HG02610 (cell line): ENCODE measurements at regions not wholly inside any gene's neighbourhood (a gene's known extent, or its start where the extent isn't known, plus 50 kb on each side); places are given as distances from the start of the nearest gene placed in this dataset.
"Not testable (repeated sequence)": the region's sequence is repeated elsewhere in the genome, so short reads cannot be mapped to it uniquely, and the experiment has no call there.

Experiments used
- ATAC-seq: cut with Tn5 transposase; IDR thresholded peaks from one replicate; pipeline ENCODE4 v1.9.1; 2021; ENCODE audit warnings: mild to moderate bottlenecking, moderate library complexity; ENCODE audit not compliant: unreplicated experiment

DNA sequence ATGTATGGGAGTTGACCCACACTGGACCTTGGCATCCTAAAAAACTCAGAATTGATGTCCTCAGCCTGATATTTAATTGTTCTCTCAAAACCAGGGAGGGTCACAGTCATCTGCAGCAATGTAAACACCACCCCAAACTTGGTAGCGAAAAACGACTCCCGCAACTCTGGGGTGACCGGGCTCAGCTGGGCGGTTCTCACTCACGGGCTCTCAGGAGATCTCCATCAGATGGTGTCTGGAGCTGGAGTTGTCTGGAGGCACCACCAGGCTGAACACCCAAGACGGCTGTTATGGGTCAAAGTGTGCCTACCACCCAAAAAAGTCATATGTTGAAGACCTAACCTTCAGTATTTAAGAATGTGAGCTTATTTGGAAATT, 50.9 kb upstream of the NXT1 start:
- no peak for ATAC-seq

DNA sequence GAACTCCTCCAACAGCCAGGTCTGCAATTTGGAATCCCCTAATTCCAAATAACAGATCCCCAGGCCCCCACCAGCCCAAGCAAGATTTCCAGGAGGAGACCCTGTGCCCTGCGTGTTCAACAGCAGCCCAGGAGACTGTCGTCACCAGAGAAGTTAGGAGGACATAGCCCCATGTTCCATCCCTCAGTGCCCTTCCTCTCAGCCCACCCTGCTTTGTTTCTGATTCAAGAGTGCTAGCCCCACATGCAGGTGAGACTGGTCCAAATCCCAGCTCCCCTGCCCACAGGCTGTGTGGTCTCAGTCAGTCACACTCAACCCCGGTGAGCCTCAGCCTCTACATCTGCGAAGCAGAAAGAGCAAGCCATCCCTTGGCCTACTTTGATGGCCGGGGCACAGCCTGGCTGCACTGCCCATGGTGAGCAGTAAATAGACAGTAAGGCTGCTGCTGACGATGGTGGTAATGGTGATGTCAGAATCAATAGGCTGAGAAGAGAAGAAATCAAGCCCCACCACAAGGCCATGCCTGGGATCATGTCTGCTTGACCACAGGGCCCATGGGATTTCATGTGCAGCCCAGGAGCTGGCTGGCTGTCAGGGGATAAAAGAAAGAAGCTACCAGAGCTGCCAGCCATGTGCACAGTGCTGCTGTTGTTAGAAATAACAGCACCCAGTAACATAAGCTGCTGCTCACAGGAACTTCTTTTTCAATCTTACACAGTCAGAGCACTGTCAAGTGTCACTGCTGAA, 51.5 kb upstream of the NXT1 start:
- ATAC-seq, result no peak

DNA sequence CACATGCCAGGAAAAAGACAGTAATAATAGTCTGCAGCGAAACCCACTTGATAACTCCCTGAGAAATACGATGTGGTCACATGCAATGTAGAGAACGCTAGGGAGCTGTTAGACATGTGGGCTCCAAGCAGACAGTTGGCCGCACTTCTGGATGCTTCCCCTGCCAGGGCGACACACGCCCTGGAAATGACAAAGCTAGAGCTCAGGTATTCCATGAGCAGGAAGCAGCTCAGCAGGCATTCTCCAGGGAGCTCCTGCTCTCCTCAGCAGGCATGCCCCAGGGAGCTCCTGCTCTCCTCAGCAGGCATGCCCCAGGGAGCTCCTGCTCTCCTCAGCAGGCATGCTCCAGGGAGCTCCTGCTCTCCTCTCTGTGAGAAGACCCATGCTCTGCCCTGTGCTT, 52.4 kb upstream of the NXT1 start:
- no peak for ATAC-seq

DNA sequence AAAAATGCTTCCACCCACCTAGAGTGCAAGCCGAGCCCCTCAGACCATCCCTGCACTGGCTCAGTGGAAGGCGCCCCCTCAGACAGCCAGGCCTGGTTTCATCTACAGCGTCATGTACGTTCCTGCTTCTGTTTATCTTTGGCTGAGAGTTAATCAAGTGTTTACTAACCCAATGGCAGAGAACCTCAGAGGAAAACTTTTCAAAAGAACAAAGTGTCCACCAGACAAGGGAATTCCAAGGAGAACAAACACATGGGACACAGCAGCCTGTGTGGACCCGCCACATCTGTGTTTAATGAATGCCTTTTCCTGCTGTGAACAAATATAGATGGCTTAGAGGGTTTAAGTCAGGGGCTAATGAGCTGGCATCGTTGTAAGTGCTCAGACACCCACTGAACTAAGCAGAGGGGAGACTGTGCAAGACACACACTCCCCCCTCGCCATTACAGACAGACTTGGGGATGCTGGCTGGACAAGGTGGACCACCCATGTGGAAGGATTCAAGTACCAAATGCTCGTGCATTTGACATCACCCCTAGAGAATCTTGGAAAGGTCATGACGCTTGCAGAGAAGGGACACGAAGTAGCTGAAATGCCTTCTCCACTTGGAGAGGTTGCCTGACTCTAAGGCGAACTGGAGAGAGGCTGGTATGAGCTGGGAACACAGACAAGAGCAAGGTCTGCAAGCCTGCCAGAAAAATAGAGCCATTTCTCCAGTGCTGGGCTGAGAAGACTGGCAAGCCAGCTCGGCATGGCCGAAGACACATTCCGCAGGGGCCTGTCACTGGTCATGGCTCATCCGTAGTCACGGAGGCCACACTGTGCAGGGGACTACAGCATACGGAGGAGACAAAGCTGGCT, 53.5 kb upstream of the NXT1 start:
- ATAC-seq, result no peak

DNA sequence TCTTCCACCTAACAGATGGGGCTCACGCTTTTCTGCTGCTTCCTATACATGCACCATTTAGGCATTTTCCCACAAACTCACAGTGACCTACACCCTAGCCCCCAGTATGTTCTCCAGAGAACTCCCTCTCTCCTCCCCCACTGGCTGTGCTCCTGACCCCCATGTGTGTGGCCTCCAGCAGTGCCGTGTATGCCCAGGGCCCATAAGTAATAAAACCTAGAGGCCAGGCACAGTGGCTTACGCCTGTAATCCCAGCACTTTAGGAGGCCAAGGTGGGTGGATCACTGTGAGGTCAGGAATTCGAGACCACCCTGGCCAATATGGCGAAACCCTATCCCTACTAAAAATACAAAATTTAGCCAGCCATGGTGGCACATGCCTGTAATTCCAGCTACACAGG, 54.7 kb upstream of the NXT1 start:
- no peak for ATAC-seq

DNA sequence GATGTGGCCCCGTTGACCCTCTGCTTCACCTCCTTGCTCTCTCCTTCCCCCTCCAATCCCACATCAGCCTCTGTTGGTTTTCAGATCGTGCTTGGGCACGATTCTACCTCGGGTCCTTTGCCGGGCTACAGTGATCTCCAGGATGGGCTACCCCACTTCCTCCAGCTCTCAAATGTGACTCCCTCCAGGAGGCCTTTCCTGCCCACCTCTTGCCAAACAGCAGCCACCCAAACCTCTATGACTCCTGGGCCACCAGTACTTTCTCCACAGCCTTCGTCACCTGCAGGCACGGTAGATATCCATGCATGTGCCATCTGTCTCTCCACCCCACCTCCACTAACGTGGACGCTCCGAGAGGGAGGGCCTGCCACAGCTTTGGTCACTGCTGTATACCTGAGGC, 55.9 kb upstream of the NXT1 start:
- no peak for ATAC-seq

DNA sequence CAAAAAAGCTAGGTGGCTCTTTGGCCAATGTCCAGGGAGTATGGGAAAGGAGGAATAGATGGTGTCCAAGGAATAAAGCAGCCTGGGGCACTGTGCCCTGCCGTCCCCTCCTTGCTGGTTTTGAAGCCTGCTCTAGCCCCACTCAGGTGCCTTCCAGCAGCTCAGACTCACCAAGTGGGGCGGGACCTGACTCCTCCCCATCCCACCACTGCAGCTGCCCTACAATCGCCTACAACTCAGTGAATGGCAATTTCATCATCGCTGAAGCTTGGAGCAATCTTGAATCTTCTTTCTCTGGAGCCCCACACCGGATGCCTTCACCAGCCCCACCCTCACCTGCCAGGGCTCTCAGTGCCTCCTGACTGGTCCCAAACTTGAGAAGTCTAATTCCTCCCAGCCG, 56.4 kb upstream of the NXT1 start:
- ATAC-seq, result no peak

DNA sequence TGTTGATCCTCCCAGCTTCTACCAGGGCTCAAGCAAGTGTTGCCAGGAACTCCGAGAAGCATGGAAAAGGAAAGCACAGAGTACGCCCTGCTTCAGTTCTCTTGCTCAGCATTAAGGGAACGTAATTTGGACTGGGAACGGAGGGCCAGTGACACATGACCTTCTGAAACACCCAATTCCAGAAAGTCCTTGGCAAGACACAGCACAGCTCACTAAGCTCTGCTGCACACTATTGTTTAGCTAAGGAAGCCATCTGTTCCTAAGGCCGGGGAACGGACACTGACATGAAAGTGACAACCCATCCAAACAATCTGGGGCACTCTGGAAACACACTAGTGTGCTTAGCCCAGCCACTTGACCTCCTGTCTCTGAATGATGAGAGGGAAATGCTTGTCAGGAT, 56.9 kb upstream of the NXT1 start:
- ATAC-seq, result no peak

DNA sequence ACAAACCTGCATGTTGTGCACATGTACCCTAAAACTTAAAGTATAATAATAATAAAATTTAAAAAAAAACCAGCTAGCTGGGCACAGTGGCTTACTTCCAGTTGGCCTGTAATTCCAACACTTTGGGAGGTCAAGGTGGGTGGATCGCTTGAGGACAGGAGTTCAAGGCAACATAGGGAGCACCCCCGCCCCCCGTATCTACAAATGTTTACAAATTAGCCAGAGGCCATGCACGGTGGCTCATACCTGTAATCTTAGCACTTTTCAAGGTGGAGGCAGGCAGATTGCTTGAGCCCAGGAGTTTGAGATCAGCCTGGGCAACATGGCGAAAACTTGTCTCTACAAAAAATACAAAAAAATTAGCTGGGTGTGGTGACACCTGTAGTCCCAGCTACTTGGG, 58.3 kb upstream of the NXT1 start:
- ATAC-seq, result not testable (repeated sequence)

DNA sequence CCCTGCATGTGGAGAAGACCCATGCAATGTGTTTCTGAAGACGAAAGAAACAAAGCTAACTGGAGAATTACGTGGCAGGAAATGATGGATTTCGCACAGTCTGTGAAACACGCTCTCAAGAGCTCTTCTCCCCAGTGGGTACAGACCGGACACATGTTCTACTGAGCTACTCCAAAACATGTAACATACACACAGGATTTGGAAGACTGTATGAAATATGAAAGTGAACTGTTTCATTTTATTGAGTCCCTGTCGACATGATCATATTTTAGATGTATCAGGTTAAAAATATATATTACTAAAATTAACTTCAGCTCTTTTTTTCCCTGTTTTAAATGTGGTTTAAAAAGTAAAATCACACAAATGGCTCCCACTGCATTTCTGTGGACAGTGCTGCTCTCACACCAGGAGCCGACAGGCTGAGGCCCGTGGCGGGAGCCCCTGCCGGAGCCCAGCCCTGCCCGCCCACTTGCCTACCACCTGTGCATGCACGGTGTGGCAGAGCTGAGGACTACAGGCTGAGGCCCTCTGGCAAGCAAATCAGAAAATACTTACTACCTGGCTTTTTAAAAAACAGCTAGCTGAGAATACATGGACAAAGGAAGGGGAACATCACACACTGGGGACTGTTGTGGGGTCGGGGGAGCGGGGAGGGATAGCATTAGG, 58.9 kb upstream of the NXT1 start:
- ATAC-seq, result no peak

DNA sequence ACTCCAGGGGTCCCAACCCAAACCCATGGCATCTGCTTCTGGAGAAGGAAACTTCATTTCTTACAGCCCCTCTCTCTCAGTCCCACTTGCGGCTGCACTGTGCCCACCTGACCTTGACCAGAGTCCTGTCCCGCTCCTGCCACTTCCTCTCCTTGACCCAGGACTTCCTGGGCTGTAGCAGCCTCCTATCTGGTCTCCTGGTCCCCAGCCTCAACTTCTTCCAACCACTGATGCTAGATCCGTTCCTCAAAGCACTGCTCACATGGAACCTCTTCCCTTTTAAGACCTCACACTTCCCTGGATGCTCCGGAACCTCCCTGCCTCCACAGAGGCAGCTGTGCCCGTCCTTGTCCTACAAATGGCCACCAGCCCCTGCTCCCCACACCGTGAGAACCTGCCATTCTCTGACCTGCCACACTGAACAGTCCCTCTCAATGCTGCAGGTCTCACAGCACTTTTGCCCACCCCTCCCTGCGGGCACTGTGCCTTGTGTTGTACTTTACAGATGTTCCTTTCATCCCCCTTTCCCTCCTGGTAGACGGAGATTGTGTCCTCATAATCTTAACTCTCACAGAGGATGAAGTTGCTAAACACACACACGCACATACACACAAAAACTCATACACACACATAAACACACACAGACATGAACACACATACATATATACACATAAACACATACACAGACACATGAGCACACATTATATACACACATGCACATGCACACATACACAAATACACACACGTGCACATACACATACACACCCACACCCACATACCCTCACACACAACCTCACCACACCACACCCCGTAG, 59.6 kb upstream of the NXT1 start:
- ATAC-seq, result no peak

DNA sequence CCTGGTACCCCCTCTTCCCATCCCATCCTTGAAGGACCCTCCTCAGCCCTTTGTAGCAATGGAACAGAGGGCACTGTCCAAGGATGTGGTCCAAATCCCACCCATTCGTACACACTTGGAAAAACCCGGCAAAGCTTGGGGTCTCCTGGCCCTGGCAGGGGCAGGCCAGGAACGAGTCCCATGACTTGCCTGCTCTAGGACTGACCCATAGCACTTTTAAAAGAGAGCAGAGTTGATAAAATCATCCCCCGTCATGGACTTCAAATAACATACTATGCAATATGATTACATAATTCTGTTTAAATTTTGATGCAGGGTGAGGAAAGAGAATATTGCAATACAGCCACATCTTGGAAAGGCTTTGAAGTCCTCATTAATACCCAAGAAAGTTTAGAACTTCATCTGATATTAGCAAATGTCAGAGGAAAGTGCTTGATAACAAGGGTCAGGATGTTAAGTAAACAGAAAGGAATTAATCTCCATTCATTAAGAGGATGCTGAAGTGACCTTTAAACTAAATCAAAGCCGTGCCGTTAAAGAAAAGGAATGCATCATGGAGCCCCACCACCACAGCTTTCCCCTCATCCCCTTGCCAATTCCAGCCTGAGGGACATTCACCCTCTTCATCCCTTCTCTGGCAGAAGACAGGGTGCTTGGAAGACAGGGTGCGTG, 60.7 kb upstream of the NXT1 start:
- ATAC-seq, result no peak

DNA sequence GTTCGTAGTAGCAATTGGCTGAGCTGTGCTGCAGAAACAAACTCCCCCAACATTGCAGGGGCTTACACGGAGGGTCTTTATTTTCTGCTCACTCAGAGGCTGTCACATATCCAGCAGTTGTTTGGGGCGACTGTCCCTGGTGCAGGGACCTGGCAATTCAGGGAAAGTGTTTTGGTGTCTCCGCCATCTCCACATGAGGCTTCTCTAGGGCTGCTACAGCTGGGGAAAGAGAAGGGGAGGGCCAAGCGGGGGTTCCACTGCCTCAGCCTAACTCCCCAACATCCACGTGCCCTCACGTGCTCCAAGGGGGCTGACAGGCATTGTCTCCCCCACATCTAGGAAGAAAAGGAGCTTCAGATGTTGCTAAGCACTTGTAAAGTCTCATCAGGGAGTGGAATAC, 61.3 kb upstream of the NXT1 start:
- no peak for ATAC-seq

DNA sequence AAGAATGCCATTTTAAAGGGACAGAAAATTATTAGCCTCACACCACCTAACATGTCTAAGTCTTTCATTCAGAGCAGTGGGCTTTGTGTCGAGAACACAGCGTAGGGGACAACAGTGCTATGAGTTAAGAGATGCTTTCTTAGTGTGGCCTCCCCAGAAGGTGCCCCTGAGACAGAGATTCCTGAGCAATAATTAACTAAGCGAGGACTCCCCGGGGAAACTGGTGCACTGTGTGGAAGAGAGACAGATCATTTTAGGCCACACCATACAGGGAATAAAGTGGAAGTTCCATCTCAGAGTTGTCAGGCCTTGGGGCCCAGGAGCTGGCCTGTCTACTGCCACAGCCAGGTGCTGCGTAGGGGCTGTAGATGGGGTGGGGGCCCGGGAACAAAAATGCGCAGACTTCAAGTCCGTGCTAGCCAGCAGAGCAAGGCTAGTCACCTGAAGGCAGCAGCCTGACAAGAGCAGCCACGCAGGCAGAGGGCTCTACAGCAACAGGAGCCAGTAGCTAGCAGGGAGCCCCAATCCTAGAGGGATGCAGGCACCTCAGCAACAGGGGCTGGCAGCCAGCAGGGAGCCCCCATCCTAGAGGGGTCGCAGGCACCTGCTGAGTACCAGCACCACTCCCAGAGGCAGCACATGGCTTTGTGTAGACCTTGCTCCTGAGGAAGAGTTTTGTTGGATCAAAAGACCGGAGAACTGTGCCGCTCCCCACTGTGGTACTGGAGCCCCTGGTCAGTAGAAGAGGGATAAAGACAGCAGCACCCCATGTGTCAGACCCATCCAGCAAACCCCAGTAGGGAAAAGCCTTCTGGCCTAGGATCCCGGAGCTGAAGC, 63.0 kb upstream of the NXT1 start:
- no peak for ATAC-seq

DNA sequence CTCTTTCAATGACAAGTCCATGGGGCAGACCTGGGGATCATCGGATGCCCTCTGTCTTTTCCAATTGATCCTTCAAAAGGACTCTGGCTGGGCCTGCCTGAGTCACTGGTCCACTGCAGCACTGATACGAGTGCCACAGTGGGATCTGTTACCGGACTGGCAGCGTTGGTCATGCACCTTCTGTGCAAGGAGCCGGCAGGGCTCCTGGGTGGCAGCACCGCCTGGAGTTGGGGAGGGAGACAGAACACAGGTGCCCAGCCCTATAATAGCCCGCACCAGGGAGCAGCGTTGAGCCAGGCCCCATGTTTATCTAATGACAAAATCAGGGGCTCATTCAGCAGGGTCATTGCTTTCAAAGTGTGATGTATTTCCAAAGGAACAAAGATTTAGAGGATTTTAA, 64.2 kb upstream of the NXT1 start:
- no peak for ATAC-seq

DNA sequence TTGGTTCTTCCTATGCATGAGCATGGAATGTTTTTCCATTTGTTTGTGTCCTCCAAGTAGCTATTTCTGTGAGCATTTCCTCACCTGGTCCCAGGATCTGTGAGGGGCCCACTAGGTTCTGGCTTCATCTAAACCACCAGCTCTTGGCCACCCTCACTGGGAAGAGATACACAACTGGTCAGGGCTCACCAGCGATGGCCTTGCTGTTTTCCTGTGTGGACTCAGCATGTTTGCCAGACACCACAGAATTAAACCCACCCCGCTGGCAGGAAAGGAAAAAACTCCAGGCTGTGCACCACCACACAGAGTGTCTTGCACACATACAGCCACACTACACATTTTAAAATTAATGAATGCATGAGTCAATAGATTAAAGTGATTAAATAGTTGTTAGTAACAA, 65.1 kb upstream of the NXT1 start:
- no peak for ATAC-seq

DNA sequence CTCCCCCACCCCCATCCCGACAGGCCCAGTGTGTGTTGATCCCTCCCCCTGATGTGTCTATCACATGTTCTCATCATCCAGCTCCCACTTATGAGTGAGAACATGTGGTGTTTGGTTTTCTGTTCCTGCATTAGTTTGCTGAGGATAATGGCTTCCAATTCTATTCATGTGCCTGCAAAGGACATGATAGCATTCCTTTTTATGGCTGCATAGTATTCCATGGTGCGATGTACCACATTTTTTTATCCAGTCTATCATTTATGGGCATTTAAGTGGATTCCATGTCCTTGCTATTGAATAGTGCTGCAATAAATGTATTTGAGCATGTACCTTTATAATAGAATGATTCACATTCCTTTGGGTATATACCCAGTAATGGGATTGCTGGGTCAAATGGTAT, 66.6 kb upstream of the NXT1 start:
- ATAC-seq, result no peak

DNA sequence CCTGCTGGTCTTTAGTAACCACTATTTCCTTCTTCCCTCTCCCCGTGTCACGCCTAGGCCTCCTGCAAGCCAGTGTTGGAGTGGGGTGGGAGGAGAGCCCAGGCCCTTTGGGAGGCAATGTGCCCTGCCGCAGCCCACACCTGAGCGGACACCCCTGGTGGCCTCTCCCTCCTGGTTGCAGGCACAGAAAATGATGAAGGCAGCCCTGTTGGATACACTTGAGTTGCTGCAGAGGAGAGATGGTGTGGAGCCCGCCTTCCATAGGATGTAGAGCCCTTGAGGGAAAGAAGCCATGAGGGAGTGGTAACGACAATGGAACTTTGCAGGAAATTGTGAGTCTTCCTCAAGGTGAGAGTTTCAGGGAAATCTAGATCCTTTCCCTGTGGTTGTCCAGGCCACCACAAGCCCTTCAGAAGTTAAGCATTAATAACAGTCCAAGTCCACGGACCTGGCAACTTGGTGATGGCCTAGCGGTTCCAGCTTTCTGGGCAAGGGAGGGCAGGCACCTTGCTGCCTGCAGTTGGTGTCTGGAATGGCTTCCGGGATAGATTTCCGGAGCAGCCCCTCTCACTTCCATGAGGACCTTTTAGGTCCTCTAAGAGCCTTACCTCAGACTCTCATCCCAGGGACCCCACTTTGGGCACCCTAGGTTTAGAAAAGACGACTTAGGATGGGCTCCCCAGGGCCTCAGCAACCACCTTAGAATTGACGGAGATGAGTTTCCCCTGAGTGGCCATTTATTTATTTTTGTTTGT, 67.3 kb upstream of the NXT1 start:
- ATAC-seq, result no peak

DNA sequence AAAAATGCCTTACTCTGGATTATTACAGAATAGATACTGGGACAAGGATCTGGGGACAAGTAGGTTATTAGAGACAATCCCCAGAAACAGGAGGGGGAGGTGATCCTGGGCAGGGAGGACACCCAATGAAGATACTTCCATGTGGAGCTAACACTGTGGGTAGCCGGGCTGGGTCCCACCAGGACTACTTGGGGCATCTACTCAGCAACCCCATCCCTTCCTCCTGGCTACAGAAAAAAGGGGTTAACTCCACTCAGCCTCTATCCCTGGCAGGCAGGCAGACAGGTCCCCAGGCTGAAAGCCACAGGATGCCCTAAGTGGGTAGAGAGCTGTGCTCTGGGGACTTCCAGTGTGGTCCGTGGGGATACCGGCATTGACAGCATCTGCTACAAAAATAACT, 68.0 kb upstream of the NXT1 start:
- ATAC-seq, result no peak
